ENCODE measurements at regions not wholly inside any gene's neighbourhood (a gene's known extent, or its start where the extent isn't known, plus 50 kb on each side); places are given as distances from the start of the nearest gene placed in this dataset.
A peak's percentile ranks its signal among the peaks of the same experiment; 100 is the strongest.

- no peaks in the 10 kb centered on the region for H3K36me3 ChIP-seq (ENCODE audit: control insufficient read depth, insufficient read depth, low read length)
- no peaks in the 10 kb centered on the region for H3K27me3 ChIP-seq (ENCODE audit: control insufficient read depth, insufficient read depth, low read length, poor library complexity, severe bottlenecking)
- H3K27ac ChIP-seq (ENCODE audit: insufficient read depth, low read depth, low read length, poor library complexity, severe bottlenecking), result no peak overlapping the region
- H3K9me3 ChIP-seq (ENCODE audit: control insufficient read depth, low read length), result no peaks in the 10 kb centered on the region
- no peak overlapping the region for H3K4me3 ChIP-seq (ENCODE audit: insufficient read depth, low read depth, low read length)
- H3K4me1 ChIP-seq (ENCODE audit: control insufficient read depth, insufficient read depth, low read length), result no peaks in the 10 kb centered on the region
- WGBS, 2 experiments, result 85 to 87% methylated on average over 11 of the region's 11 CpGs
Measured at GRCh38 chr1:23627069-23627735, 64.4 kb upstream of the RPL11 start.

- Histone ChIP-seq H3K4me3 (ENCODE audit: insufficient read depth, low read depth, low read length) (no peak overlapping the region), H3K27me3 (ENCODE audit: control insufficient read depth, insufficient read depth, low read length, poor library complexity, severe bottlenecking) (no peaks in the 10 kb centered on the region), H3K36me3 (ENCODE audit: control insufficient read depth, insufficient read depth, low read length) (no peaks in the 10 kb centered on the region), H3K27ac (ENCODE audit: insufficient read depth, low read depth, low read length, poor library complexity, severe bottlenecking) (no peak overlapping the region), H3K9me3 (ENCODE audit: control insufficient read depth, low read length) (no peaks in the 10 kb centered on the region), H3K4me1 (ENCODE audit: control insufficient read depth, insufficient read depth, low read length) (no peaks in the 10 kb centered on the region)
- WGBS, 2 experiments, result 82 to 100% methylated on average over 1 of the region's 1 CpG
Measured at GRCh38 chr1:23625929-23626535, 65.6 kb upstream of the RPL11 start.

- H3K4me3 ChIP-seq (ENCODE audit: insufficient read depth, low read depth, low read length), result no peak overlapping the region
- no peaks in the 10 kb centered on the region for H3K36me3 ChIP-seq (ENCODE audit: control insufficient read depth, insufficient read depth, low read length)
- no peaks in the 10 kb centered on the region for H3K9me3 ChIP-seq (ENCODE audit: control insufficient read depth, low read length)
- H3K27ac ChIP-seq (ENCODE audit: insufficient read depth, low read depth, low read length, poor library complexity, severe bottlenecking), result no peak overlapping the region
- no peaks in the 10 kb centered on the region for H3K4me1 ChIP-seq (ENCODE audit: control insufficient read depth, insufficient read depth, low read length)
- peaks cover 4% of the 10 kb centered on the region for H3K27me3 ChIP-seq (ENCODE audit: control insufficient read depth, insufficient read depth, low read length, poor library complexity, severe bottlenecking)
- 90 to 92% methylated on average over 4 of the region's 4 CpGs for WGBS, 2 experiments
Measured at GRCh38 chr1:23625459-23625858, 66.1 kb upstream of the RPL11 start.

GRCh38 chr1:23624440-23624839 lies 65.1 kb upstream of the ID3 start:
- Histone ChIP-seq H3K27ac (ENCODE audit: insufficient read depth, low read depth, low read length, poor library complexity, severe bottlenecking) (no peak overlapping the region), H3K4me3 (ENCODE audit: insufficient read depth, low read depth, low read length) (no peak overlapping the region), H3K27me3 (ENCODE audit: control insufficient read depth, insufficient read depth, low read length, poor library complexity, severe bottlenecking) (peaks cover 14% of the 10 kb centered on the region), H3K4me1 (ENCODE audit: control insufficient read depth, insufficient read depth, low read length) (no peaks in the 10 kb centered on the region), H3K36me3 (ENCODE audit: control insufficient read depth, insufficient read depth, low read length) (no peaks in the 10 kb centered on the region), H3K9me3 (ENCODE audit: control insufficient read depth, low read length) (no peaks in the 10 kb centered on the region)
- WGBS, 2 experiments, result 91 to 92% methylated on average over 4 of the region's 4 CpGs

- peaks cover 26% of the 10 kb centered on the region for H3K27me3 ChIP-seq (ENCODE audit: control insufficient read depth, insufficient read depth, low read length, poor library complexity, severe bottlenecking)
- no peaks in the 10 kb centered on the region for H3K4me1 ChIP-seq (ENCODE audit: control insufficient read depth, insufficient read depth, low read length)
- no peaks in the 10 kb centered on the region for H3K9me3 ChIP-seq (ENCODE audit: control insufficient read depth, low read length)
- H3K36me3 ChIP-seq (ENCODE audit: control insufficient read depth, insufficient read depth, low read length), result no peaks in the 10 kb centered on the region
- H3K4me3 ChIP-seq (ENCODE audit: insufficient read depth, low read depth, low read length), result no peak overlapping the region
- no peak overlapping the region for H3K27ac ChIP-seq (ENCODE audit: insufficient read depth, low read depth, low read length, poor library complexity, severe bottlenecking)
- 81 to 88% methylated on average over 4 of the region's 4 CpGs for WGBS, 2 experiments
Measured at GRCh38 chr1:23622284-23622683, 63.0 kb upstream of the ID3 start.

- Histone ChIP-seq H3K4me1 (ENCODE audit: control insufficient read depth, insufficient read depth, low read length) (no peaks in the 10 kb centered on the region), H3K27ac (ENCODE audit: insufficient read depth, low read depth, low read length, poor library complexity, severe bottlenecking) (no peak overlapping the region), H3K36me3 (ENCODE audit: control insufficient read depth, insufficient read depth, low read length) (no peaks in the 10 kb centered on the region), H3K4me3 (ENCODE audit: insufficient read depth, low read depth, low read length) (no peak overlapping the region), H3K27me3 (ENCODE audit: control insufficient read depth, insufficient read depth, low read length, poor library complexity, severe bottlenecking) (peaks cover 26% of the 10 kb centered on the region), H3K9me3 (ENCODE audit: control insufficient read depth, low read length) (no peaks in the 10 kb centered on the region)
- 95 to 96% methylated on average over 5 of the region's 5 CpGs for WGBS, 2 experiments
Measured at GRCh38 chr1:23620605-23621004, 61.3 kb upstream of the ID3 start.

- H3K27me3 ChIP-seq (ENCODE audit: control insufficient read depth, insufficient read depth, low read length, poor library complexity, severe bottlenecking), result peaks cover 26% of the 10 kb centered on the region
- H3K4me1 ChIP-seq (ENCODE audit: control insufficient read depth, insufficient read depth, low read length), result no peaks in the 10 kb centered on the region
- WGBS, 2 experiments, result 12 to 13% methylated on average over 58 of the region's 58 CpGs
- no peaks in the 10 kb centered on the region for H3K9me3 ChIP-seq (ENCODE audit: control insufficient read depth, low read length)
- no peaks in the 10 kb centered on the region for H3K36me3 ChIP-seq (ENCODE audit: control insufficient read depth, insufficient read depth, low read length)
- H3K4me3 ChIP-seq (ENCODE audit: insufficient read depth, low read depth, low read length), result peak overlapping the region; percentile 21
- H3K27ac ChIP-seq (ENCODE audit: insufficient read depth, low read depth, low read length, poor library complexity, severe bottlenecking), result no peak overlapping the region
Measured at GRCh38 chr1:23619299-23620188, 60.2 kb upstream of the ID3 start.

- Histone ChIP-seq H3K9me3 (ENCODE audit: control insufficient read depth, low read length) (no peaks in the 10 kb centered on the region), H3K36me3 (ENCODE audit: control insufficient read depth, insufficient read depth, low read length) (no peaks in the 10 kb centered on the region), H3K4me3 (ENCODE audit: insufficient read depth, low read depth, low read length) (no peak overlapping the region), H3K4me1 (ENCODE audit: control insufficient read depth, insufficient read depth, low read length) (no peaks in the 10 kb centered on the region), H3K27me3 (ENCODE audit: control insufficient read depth, insufficient read depth, low read length, poor library complexity, severe bottlenecking) (peaks cover 26% of the 10 kb centered on the region), H3K27ac (ENCODE audit: insufficient read depth, low read depth, low read length, poor library complexity, severe bottlenecking) (no peak overlapping the region)
- WGBS, 2 experiments, result 86 to 88% methylated on average over 7 of the region's 7 CpGs
Measured at GRCh38 chr1:23618586-23619083, 59.3 kb upstream of the ID3 start.

- Histone ChIP-seq H3K9me3 (ENCODE audit: control insufficient read depth, low read length) (no peaks in the 10 kb centered on the region), H3K27me3 (ENCODE audit: control insufficient read depth, insufficient read depth, low read length, poor library complexity, severe bottlenecking) (peaks cover 26% of the 10 kb centered on the region), H3K4me1 (ENCODE audit: control insufficient read depth, insufficient read depth, low read length) (peaks cover 3% of the 10 kb centered on the region), H3K27ac (ENCODE audit: insufficient read depth, low read depth, low read length, poor library complexity, severe bottlenecking) (no peak overlapping the region), H3K36me3 (ENCODE audit: control insufficient read depth, insufficient read depth, low read length) (no peaks in the 10 kb centered on the region), H3K4me3 (ENCODE audit: insufficient read depth, low read depth, low read length) (no peak overlapping the region)
- WGBS, 2 experiments, result 93 to 94% methylated on average over 8 of the region's 8 CpGs
Measured at GRCh38 chr1:23617084-23617521, 57.8 kb upstream of the ID3 start.

- H3K4me3 ChIP-seq (ENCODE audit: insufficient read depth, low read depth, low read length), result no peak overlapping the region
- H3K4me1 ChIP-seq (ENCODE audit: control insufficient read depth, insufficient read depth, low read length), result peaks cover 3% of the 10 kb centered on the region
- no peaks in the 10 kb centered on the region for H3K36me3 ChIP-seq (ENCODE audit: control insufficient read depth, insufficient read depth, low read length)
- no peak overlapping the region for H3K27ac ChIP-seq (ENCODE audit: insufficient read depth, low read depth, low read length, poor library complexity, severe bottlenecking)
- WGBS, 2 experiments, result 92 to 95% methylated on average over 5 of the region's 5 CpGs
- no peaks in the 10 kb centered on the region for H3K9me3 ChIP-seq (ENCODE audit: control insufficient read depth, low read length)
- peaks cover 26% of the 10 kb centered on the region for H3K27me3 ChIP-seq (ENCODE audit: control insufficient read depth, insufficient read depth, low read length, poor library complexity, severe bottlenecking)
Measured at GRCh38 chr1:23616292-23616824, 57.1 kb upstream of the ID3 start.
